ENCODE measurements at regions not wholly inside any gene's neighbourhood (a gene's known extent, or its start where the extent isn't known, plus 50 kb on each side); places are given as distances from the start of the nearest gene placed in this dataset.

DNA sequence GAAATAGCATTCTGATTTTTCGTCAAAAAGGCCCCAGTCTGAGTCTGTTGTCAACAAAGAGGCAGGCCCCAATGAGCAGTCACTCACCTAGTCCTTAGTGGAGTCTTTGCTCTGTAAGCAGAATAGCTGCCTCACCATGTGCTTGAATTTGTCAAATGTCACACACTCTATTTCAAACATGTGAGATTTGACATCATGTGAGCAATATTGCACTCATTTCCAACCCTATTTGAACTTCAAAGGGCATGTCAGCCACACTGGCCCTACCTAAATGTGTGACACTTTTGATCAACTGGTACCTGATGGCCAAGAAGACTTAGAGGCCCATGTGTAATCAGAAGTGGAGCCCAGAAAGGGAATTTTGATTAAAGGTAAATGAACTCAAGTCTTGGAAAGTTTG lies 59.4 kb upstream of the PLAC1 start:
- DNase-seq (ENCODE audit: low read depth) = no peak

GRCh38 chrX:134716620-134717012 lies 58.3 kb upstream of the PLAC1 start:
- no peak for DNase-seq (ENCODE audit: low read depth)

- no peak for DNase-seq (ENCODE audit: low read depth)
Measured at GRCh38 chrX:134715930-134716619, 57.8 kb upstream of the PLAC1 start.

DNA sequence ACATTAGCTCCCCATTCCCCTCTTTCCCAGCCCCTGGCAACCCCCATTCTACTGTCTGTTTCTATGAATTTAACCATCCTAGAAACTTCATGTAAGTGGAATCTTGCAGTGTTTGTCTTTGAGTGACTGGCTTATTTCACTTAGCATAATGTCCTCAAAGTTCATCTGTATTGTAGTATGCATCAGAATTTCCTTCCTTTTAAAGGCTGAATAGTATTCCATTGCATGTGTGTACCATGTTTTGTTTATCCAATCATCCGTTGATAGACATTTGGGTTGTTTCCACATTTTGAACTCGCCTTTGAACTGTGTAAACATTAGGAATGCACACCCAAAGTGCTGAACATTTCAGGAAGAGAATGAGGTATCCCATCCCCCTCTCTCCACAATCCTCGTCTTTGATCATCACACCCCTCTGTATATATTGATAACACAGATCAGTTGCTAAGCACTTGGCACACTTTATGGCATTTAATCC lies 56.4 kb upstream of the PLAC1 start:
- no peak for DNase-seq (ENCODE audit: low read depth)

DNA sequence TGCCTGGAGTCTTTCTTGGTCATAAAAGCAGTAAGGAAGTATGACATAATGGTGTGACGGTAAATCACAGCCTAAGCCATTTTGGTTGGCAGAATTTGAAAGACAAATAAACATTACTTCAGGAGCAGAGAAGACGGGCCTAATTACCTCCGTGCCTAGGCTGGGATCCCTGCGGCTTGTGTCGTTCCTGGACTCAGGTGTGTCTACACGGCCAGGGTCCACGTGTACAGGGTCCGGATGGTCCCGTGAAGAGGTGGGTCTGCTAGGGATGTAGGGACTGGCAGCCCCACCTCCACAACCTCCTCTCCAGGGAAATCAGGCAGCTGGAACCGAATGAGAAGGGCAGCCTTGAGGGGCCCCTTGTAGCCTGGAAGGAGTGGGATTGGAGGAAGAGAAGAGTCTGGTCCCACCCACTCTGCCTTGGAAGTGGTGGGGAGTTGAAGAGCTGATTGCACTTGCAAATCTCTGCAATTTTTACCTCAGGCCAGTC lies 55.4 kb upstream of the PLAC1 start:
- no peak for DNase-seq (ENCODE audit: low read depth)

GRCh38 chrX:134712272-134712671 lies 54.0 kb upstream of the PLAC1 start:
- no peak for DNase-seq (ENCODE audit: low read depth)

DNA sequence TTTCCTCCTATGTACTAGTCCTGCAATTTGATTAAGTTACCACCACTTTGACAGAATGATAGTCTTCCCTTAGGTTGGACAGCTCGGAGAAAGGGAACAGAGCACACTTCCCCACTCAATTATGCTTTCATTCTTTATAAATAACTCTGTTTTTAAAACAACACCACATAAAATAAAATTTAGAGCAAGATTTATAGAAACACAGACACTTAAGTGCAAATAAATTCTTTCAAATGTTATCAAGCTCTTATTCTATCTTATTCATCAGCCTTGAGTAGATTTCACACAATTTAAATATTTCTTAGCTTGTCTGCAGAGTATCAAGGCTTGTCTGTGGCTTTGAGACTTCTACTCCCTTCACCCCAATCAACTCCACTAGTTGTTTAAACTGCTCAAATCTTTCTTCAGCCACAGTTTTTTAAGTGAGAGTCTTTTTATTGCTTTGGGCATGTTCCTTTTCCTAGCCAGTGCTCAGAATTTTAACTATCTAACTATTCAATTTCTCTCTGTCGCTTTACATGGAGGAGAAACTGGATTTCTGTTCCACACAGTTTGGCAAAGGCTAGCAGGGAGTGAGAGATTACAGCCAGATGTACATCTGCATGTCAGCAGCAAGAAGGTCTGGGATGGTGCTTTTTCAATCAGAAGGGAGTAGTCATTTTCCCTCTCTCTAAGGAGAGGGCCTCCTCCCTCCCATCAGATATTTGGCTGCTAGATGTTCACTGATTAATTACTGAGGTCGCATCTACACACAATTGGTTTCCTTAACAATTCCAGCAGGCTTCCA lies 53.1 kb upstream of the PLAC1 start:
- no peak for DNase-seq (ENCODE audit: low read depth)
